HG03025 (cell line): ENCODE measurements at regions not wholly inside any gene's neighbourhood (a gene's known extent, or its start where the extent isn't known, plus 50 kb on each side); places are given as distances from the start of the nearest gene placed in this dataset.

Source experiments
- ATAC-seq: cut with Tn5 transposase; IDR thresholded peaks from one replicate; pipeline ENCODE4 v1.9.1; 2021; ENCODE audit warnings: mild to moderate bottlenecking, moderate library complexity; ENCODE audit not compliant: unreplicated experiment, low FRiP score

DNA sequence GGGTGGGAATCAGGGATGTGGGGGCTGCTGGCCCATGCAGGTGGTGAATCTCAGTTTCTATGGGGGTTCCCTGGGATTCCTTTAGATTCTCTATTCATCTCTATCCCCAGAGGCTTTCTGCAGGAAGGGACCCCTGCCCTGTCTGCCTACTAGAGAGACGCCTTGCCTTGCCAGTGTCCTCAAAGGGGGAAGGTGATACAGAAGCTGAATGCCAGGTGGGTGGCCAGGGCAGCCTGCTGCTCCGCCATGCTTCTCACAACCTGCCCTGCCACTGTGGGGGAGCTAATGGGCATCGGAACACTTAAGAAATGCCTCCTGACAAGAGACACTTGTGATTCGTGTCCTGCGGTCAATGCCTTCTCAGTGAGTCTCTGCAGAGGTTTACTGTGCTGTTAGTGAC lies 368.4 kb downstream of the EN1 start:
- no peak for ATAC-seq

DNA sequence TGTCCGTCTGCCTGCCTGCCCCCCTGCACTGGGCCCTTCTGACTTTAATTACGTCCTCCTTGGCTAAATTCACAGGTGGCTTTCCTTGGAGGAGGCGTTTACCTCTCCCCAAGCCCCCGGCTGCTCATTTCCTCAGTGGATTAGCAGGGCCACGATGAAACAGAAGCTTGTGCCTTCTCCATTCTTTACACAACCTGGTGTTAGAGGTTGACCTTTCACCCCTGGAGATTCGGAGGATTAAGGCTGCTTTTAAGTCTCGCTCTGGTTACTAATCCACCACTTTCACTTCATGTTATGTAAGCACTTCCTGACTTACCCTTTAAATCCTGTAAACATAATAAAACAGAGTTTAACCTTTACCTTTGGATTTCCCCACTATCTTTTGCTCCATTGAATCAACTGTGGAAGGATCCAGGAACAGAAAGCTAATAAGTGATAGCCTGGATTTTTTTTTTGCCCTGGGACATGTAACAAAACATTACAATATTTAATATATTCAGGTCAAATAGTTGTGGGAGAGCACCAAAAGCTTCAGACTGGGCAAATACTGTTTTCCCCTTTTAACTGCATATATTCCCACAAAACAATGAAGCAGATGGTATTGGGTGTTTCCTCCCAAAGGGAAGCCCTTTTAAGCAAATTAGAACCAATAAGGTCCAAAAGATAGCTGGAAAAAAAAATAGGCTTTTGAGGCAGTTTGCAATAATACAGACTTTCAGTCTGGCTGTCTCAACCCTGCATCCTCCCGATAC lies 370.2 kb downstream of the EN1 start:
- no peak for ATAC-seq

DNA sequence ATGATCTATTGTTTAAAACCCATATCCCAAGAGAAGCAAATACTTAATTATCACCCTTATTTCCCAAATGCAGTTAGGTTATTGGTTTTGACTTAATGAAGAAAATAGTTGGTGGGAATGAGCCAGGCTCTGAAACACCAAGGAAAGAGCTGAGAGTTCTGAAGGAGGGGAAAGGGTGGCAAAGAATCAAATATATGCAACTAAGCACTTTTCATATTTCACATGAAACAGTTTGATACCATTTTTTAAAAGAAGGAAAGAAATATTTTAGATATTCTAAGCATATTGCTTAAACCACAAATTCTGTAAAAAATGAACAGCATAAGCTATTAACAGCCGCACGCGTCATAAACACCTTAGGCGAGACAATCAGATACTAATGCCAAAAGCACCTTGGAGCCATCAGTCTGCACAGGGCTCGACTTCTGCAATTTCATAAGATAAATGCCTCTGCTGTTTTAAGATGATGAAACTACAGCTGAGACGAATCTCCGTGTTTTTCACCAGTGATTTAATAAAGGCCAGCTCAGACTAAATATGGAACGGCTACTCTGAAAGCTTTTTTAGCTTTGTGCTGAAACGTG lies 371.7 kb downstream of the EN1 start:
- no peak for ATAC-seq

DNA sequence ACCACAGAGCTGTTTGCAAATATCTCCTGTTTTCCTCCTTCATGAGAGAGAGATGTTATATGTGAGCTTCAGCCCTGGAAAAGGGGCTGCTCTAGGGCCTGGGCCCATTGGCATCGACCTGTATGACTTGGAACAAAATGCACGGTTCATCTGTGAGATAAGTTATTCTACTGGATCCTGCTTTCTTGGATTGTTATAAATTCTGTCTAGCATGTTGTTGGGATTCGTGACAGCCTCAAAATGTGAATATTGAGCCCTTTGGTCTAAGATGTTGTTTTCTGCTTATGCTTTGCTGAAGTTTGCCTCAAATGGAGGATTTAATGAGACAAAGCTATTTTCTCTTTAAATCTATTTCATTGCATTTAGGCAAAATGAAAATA lies 372.9 kb downstream of the EN1 start:
- no peak for ATAC-seq

DNA sequence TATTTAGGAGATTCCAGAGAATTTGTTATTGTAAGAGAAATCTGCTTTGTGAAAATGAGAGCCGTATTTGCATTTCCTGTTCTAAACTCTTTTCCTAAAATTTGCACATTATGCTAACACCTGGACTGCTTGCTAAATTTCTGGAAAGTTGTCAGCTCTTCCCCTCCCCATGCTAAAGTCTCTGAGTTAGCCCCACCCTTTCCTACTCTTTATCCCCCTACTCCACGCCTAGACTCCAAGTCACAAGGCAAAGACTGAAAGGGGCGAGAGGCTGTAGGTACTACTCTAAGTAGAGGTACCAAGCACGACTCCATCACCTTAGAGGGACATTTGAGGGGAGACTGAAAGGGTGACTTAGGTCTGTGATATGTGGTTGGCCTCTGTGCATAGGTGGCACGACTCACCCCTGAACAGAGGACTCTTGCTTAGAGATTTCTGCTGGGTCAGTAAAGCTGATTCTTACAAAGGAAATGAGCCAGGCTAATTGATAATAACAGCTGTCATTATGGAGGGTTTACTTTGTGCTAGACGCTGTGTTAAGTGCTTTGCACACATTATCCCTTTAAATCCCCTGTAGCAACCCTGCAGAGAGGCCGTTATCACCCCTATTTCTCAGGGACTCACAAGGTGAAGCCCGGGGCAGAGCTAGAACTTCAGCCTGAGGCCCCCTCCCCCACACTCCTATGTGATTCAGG lies 373.5 kb downstream of the EN1 start:
- ATAC-seq, result no peak

DNA sequence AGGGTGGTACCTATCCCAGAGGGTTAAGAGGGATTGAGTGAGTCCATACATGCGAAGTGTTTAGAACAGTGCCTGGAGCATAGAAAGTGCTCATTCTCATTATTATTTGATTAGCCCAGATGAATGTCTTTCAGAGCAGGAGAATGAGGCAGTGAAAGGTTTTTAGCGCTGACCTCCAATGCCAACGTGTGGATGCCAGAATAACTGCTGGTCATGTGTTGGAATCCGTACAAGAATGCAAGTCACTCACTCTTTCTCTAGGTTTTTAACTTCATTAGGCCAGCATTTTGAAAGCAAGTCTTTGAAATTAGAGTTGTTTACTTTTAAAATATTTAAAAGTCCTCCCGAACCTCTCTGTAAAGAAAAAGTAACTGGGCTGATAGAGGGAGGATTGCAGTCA lies 374.2 kb downstream of the EN1 start:
- no peak for ATAC-seq

DNA sequence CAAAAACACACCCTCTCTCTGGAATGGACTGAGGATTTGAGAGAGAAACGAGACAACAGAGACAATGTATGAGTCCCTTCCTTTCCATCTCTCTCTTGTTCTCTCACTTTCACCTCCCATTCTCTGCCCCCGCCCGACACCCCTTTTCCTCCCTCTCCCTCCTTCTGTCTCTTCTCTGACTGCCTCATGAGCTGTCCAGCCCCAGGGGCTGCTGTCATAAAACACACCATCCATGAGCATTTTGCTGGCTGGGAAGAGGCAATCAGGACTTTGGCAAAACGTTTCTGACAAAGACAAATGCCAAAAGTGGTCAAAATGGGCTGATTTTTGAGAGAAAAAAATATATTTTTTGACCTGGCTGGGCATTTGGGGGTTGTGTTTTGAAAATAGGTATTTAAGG lies 377.2 kb downstream of the EN1 start:
- no peak for ATAC-seq

DNA sequence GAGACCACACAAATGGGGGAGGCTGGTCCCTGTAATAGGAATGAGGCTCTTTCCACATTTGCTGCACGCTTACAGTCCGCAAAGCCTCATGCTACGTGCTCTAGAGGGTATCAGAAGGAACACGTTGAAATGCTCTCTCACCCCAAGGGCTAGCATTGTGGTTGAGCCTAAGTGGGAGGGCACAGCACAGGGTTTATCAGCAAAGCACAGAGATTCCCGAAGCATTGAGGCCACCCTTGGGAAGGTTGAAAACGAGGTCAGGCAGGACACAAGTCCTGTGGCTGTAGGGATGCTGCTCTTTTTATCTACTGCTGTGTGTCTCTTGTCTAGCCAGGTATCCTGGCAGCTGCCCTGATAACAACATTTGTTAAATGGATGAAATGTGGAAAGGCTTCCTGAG lies 378.3 kb downstream of the EN1 start:
- no peak for ATAC-seq

DNA sequence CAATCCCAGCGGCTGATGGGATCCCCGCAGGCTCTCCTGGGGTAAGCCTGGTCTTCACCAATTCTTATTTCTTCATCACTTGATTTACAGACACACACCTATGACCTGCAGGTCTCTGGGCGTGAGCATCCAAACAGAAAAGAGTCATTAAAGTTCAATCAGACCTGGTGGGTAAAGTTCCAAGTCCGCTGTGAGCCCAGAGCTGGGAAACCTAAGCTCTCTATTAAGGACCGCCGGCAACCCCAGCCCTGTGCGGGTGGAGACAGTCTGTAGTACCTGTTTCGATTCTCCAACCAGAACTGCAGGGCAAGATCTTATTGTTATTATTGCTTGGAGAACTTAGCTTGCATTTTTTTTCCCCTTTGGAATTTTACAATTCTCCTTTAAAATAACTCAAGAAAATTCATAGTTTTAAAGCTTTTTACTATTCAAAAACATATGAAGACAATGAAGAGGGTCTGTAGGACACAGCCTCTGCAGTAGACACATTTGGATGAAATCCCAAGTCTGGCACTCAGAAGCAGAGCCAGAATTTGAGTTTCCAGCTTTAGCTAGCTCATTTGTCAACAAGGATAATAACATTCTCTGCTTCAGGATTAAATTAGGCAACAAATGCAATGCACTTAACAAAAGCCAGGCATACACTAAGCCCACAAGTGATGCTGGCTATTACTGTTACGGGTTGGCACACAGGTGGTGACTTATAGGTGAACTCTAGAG lies 376.4 kb downstream of the INSIG2 start:
- no peak for ATAC-seq

DNA sequence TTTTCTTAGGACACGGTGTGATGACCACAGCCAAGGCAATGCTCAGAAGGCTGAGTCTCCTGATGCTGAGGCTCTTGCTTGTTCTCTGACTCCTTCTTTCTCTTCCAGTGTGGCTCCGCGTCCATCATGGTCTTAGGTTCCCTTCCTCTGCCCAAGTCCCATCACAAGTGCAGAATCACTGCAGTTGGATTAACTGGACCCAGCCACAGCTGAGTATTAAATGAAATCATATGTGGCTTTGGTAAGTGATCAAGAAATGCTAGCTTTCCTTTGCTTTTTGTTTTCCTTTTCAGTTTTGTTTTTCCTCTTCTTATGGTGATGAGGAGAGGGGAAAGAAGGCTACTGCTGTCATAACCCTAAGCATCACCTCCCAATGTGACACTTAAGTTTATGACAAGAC lies 375.8 kb downstream of the INSIG2 start:
- ATAC-seq, result no peak

DNA sequence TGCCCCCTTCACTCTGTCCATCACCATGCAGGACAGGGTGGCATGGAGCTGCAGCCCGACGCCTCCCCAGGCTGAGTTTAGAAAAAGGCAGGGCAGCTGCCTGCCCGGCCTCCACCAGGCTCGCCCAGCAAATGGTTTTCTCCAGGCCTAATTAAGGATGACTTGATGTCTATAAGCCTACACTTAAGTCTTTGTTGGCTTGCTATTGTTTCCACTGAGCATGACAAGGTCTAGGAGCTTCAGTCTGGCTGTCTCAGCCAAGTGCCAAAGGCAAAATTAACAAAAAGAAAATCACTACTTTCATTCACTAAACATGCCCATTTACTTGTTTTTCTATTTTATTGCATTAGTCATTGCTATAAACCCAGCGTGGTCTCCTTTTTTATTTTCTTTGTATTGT lies 372.2 kb downstream of the INSIG2 start:
- no peak for ATAC-seq

DNA sequence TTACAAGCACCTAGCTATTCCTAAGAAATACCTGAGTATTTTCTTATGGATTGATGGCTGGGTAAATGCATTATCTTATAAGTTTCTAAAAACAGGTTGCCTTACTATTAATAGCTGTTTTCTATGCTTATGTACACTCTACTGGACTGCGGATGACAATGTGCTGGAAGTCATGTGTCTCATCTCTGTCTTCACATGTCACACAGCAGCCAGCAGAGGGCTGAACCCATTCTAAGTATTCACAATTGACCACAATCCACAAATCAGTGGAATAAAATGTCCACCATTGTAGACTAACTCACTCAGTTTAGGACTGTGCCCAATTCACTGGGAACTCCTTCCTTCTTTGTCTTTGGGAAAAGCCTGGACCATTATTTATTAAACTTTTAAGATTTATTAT lies 371.2 kb downstream of the INSIG2 start:
- ATAC-seq, result no peak

DNA sequence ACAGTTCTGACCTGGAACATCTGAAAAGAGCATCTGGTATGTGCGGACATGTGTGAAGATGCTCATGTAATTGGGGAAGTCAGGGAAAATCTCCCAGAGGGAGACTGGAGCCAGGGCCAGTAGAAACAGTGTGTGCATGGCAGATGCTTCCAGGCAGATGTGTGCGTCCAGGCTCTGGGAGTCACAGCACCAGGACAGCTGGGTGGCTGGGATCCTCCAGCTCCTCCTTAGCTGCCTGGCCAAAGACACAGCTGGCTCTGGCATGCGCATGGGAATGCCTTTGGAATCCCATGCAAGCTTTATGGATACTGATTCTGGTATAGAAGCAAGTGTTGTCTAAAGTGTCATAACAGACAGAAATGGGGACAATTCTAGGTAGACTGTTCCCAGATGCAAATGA lies 369.7 kb downstream of the INSIG2 start:
- no peak for ATAC-seq

DNA sequence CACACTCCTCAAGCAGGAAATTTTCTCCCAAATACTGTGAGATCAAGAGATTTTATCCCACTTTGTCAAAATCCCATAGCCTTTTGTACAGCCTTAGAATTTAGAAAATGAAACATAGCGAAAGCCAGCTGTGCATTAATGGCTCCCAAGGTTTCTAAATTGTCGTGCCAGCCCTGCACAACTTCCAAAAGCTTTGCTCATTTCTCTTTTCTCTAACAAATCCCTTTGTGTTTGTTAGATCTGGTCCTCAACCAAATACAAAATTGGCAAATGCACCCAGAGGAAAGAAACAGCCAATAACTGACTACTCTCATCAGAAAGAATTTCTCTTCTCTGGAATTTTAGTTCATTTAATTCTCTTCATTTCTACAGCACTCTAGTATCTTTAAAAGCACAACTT lies 361.1 kb downstream of the INSIG2 start:
- ATAC-seq, result no peak

DNA sequence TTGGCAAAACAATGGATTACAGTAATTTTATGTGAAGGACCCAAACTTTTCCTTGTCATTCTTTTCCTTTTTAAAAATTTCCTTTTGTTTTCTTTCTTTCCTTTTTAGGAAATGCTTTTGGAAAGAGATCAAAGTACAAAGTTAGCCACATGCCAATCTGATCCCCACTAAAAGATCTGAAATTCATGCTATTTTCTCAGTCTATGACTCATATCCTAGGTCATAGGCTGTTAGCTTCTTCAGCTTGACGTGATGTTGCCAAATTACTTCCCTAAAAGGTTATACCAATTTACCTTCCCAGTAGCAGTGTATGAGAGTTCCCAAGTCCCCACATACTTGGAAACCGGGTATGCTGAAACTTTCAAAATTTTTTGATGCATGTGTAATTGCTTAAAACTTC lies 355.3 kb downstream of the INSIG2 start:
- ATAC-seq, result no peak

DNA sequence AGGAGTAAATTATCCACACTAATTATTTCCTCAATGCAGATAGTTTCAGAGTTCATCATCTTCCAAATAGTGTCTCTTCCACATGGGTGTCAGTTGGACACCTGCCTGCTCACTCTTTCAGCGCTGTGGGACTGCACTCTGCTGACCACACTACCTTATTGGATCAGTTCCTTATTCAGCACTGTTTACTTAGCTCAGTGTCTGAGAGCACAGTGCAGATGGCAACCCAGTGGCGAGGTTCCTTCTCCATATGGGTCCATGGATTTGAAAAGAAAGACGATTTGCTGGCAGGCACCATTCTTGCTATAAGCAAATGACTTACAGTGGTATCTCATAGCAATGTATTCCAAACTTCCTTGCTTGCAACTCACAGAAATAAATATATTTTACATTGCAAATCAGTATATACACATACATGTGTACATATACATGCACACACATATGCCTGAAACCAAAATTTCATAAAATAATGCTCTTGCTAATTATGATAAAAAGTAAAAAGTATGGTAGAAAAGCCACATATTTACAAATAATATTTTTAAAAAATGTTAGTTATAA lies 354.8 kb downstream of the INSIG2 start:
- no peak for ATAC-seq

DNA sequence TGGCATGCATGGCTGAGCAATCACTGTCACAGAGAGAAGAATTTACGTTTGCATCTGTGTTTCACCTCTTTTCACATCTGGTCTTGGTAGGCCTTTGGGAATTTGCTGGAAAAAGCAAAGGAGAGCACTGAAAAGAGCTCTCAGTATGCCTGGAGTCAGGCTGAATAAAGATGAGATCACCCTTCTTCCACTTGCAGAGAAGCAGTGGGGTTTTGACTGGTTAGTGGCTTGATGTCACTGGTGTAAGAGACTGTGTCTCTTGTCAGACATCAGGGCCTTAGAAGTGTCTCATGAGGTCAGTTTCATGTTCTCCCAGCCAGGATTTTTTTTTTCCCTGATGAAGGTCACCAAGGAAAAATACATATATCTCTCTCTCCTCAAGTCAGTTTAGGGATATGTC lies 353.8 kb downstream of the INSIG2 start:
- ATAC-seq, result no peak

DNA sequence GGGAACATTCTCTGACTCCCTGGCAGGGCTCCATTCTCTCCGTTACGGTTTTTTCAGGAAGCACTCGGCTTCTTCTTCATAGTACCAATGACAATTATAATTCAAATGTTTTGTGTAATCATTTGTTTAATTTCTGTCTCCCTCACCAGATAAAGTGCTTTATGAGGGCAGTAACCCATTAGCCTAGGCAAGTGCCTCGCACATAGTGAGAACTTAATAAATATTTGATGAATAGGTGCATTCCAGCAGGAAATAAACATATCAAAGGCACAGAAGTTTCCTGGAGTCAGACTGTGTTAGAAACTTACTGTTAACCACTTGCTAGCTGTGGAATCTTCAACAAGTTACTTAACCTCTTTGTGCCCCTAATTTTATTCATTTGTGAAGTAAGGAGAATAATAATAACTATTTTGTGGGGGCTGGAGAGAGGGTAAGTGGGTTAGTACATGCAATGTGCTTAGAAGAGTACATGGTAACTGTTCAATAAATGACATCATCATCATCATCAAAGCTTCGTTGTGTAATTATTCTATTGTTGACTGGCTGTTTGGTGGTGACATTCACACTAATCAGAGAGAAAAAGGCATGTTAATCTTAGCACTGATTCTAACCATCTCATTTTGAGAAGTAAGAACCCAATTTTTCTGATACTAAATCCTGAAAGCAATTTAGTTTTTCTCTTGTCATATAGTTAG lies 352.3 kb downstream of the INSIG2 start:
- no peak for ATAC-seq

DNA sequence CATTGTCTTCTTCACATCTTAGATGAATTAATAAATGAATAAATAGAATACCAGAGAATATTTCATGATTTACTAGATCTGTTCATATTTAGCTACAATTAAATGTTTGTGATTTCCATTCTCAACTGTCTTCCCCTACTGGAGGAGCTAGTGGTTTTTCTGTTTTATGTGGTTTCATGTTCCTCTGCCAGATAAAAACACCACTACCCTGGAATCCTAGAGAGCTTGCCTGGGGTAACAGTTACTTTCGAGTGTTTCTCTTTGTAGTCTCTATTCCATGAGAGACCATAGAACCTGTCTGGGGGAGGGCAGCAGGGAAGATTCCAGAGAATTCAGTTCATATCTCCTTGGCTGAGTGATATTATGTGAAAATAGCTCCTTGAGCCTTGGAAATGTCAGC lies 349.2 kb downstream of the INSIG2 start:
- no peak for ATAC-seq

DNA sequence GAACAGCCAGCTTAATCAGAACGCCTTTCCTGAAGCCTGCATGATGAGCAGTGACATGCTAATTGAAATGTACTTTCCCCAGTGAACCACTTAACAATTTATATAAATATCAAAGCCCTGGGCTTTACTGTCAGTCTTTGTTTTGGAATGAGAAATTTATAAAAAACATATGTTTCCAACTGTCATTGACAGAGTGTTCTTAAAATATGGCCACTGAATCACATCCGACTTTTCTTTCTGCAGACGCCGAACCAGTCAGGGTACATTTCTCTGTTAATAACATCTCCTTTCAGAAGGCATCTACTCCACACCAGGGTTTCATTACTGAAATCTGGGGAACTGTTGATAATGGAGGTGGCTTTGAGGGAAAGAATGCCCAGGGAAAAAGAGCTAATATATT lies 343.7 kb downstream of the INSIG2 start:
- ATAC-seq, result no peak

DNA sequence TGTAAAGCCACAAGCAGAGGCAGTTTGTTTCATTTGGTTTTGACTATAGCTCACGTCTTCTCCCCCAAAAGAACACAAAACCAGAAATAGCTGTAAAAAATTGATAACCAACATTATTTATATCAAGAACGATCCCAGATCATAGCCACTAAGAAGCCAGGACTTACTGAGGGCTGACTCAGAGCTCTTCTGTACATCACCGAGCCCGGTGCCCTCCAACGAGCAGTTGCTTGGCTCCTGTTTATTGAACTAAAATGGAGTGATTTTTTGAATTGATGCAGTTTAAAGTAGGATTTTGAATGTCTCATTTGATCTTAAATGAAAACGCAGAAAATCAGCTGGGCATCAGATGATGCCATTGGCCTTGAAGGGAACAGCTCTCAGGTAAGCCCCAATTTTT lies 343.3 kb downstream of the INSIG2 start:
- ATAC-seq, result no peak
